D721Med (cell line): ENCODE measurements at regions not wholly inside any gene's neighbourhood (a gene's known extent, or its start where the extent isn't known, plus 50 kb on each side); places are given as distances from the start of the nearest gene placed in this dataset.

Experiments
- DNase-seq: peaks from one replicate; pipeline ENCODE4 v3.0.0; 2011; ENCODE audit warnings: low spot score; ENCODE audit not compliant: insufficient read length
- FAIRE-seq: peaks from 2 replicates; lab custom pipeline; 2011; peaks lifted over from hg19 to GRCh38; lab: Jason Lieb, UNC
- CTCF ChIP-seq: IDR thresholded peaks from 2 replicates; pipeline ENCODE4 v1.5.1; 2012; ENCODE audit warnings: mild to moderate bottlenecking, control low read depth; ENCODE audit not compliant: insufficient read depth; ENCODE audit errors: missing control alignments

GRCh38 chr3:25872200-25872877 lies 82.4 kb downstream of the OXSM start:
- DNase-seq (no peak), FAIRE-seq (no peak)
- TF ChIP-seq CTCF = no peak

- TF ChIP-seq CTCF = no peak
- DNase-seq (no peak), FAIRE-seq (no peak)
These were observed 93.6 kb downstream of the OXSM start for GRCh38 chr3:25883492-25883891.

GRCh38 chr3:25884981-25885380 lies 95.1 kb downstream of the OXSM start:
- FAIRE-seq = no peak
- DNase-seq = no peak
- no peak for TF ChIP-seq CTCF

GRCh38 chr3:25885544-25885943 lies 95.7 kb downstream of the OXSM start:
- FAIRE-seq (no peak), DNase-seq (no peak)
- TF ChIP-seq CTCF = no peak

- no peak for DNase-seq
- no peak for TF ChIP-seq CTCF
- no peak for FAIRE-seq
These were observed 98.0 kb downstream of the OXSM start for GRCh38 chr3:25887907-25888306.

GRCh38 chr3:25888892-25889524 lies 99.1 kb downstream of the OXSM start:
- FAIRE-seq (no peak), DNase-seq (no peak)
- TF ChIP-seq CTCF = no peak

GRCh38 chr3:25889525-25889917 lies 99.6 kb downstream of the OXSM start:
- TF ChIP-seq CTCF = no peak
- DNase-seq (no peak), FAIRE-seq (no peak)
